K562 (cell line): ENCODE measurements at regions not wholly inside any gene's neighbourhood (a gene's known extent, or its start where the extent isn't known, plus 50 kb on each side); places are given as distances from the start of the nearest gene placed in this dataset.

Experiments
- ATAC-seq: fragments of 200-7000 bp; cut with Tn5 transposase; 3 replicates; pipeline ENCODE4 v1.9.1; 2020; ENCODE audit warnings: moderate library complexity
- BruUV-seq: library from RNA; stranded (reverse); fragments of 400-500 nt; replicated peaks from 2 replicates; lab custom pipeline; 2021; lab: Mats Ljungman, UMichigan
- CTCF ChIA-PET: fragments of 300-600 bp; formaldehyde crosslinking; extraction: SDS; loops from one replicate; lab custom pipeline; 2021; ENCODE audit warnings: low intra/inter-chr PET ratio; lab: Yijun Ruan, JAX
- POLR2A ChIA-PET: fragments of 300-600, 350-650 bp; sonication (Branson Sonifier 250); formaldehyde crosslinking; extraction: SDS; loops from one replicate; lab custom pipeline; 2021; ENCODE audit warnings: antibody characterized with exemption, inconsistent platforms; lab: Yijun Ruan, JAX
- DNase-seq, 4 experiments: peaks; one replicate each; pipeline versions ENCODE4 v3.0.0 to v3.0.0-alpha.2; 2011 to 2018; ENCODE audit warnings: low spot score in 3 of 4, mixed read lengths in 3 of 4; ENCODE audit errors: extremely low read depth in 1 of 4
- FAIRE-seq: peaks from 2 replicates; lab custom pipeline; 2011; peaks lifted over from hg19 to GRCh38; lab: Jason Lieb, UNC
- H2AFZ ChIP-seq: 2 replicates; pipeline ENCODE4 v1.6.0; 2011; ENCODE audit warnings: low read depth, low read length, control low read depth, inconsistent platforms
- H3K27ac ChIP-seq: fragments of 200-600 bp; 3 replicates; pipeline ENCODE4 v1.8.0; 2011; ENCODE audit warnings: low read depth, mild to moderate bottlenecking, control low read depth, inconsistent platforms, low read length, moderate library complexity, mixed read lengths; ENCODE audit errors: extremely low read depth
- H3K27me3 ChIP-seq, 2 experiments: fragments of 300-600 bp in 1 of 2; 2 replicates in 1 of 2; 3 replicates in 1 of 2; pipeline versions ENCODE4 v1.6.0 to v1.8.0; 2011; ENCODE audit warnings: inconsistent platforms in 2 of 2, low read length in 2 of 2, mild to moderate bottlenecking in 1 of 2, mixed read lengths in 1 of 2, moderate library complexity in 1 of 2; ENCODE audit not compliant: control insufficient read depth in 2 of 2, insufficient read depth in 2 of 2
- H3K36me3 ChIP-seq: fragments of 300-600 bp; 3 replicates; pipeline ENCODE4 v1.8.0; 2011; ENCODE audit warnings: mild to moderate bottlenecking, low read length, inconsistent platforms; ENCODE audit not compliant: control insufficient read depth, insufficient read depth
- H3K4me1 ChIP-seq, 2 experiments: fragments of 200-600 bp in 1 of 2; replicated peaks in 1 of 2; 2 replicates in 1 of 2; 3 replicates in 1 of 2; pipeline versions ENCODE4 v1.5.1 to v1.8.0; 2011; ENCODE audit warnings: inconsistent platforms in 2 of 2, low read length in 2 of 2, mild to moderate bottlenecking in 1 of 2, mixed read lengths in 1 of 2, moderate library complexity in 1 of 2; ENCODE audit not compliant: control insufficient read depth in 2 of 2, insufficient read depth in 2 of 2
- H3K4me2 ChIP-seq: 2 replicates; pipeline ENCODE4 v1.6.1; 2011; ENCODE audit warnings: low read length, control low read depth, inconsistent platforms, mixed read lengths; ENCODE audit not compliant: insufficient read depth
- H3K4me3 ChIP-seq: fragments of 200-600 bp; sonication (generic), shearing (Covaris generic); 2 replicates; pipeline ENCODE4 v1.5.1; 2016; ENCODE audit warnings: control low read depth, inconsistent platforms
- H3K79me2 ChIP-seq: fragments of 200-600 bp; 3 replicates; pipeline ENCODE4 v1.8.0; 2011; ENCODE audit warnings: low read length, inconsistent platforms; ENCODE audit not compliant: control insufficient read depth, insufficient read depth
- H3K9ac ChIP-seq, 2 experiments: 2 replicates each; pipeline versions ENCODE4 v1.6.0 to v1.6.1; 2011; ENCODE audit warnings: low read depth in 2 of 2, low read length in 2 of 2, control low read depth in 1 of 2, inconsistent platforms in 1 of 2, mild to moderate bottlenecking in 1 of 2, mixed read lengths in 1 of 2; ENCODE audit not compliant: insufficient read depth in 1 of 2
- H3K9me1 ChIP-seq: one replicate; pipeline ENCODE4 v1.6.0; 2011; ENCODE audit warnings: inconsistent platforms, mild to moderate bottlenecking, low read length, moderate library complexity; ENCODE audit not compliant: control insufficient read depth, insufficient read depth
- H3K9me3 ChIP-seq: replicated peaks from 2 replicates; pipeline ENCODE4 v1.5.1; 2011; ENCODE audit warnings: low read depth, low read length, inconsistent platforms; ENCODE audit not compliant: control insufficient read depth, insufficient read depth
- H4K20me1 ChIP-seq: replicated peaks from 2 replicates; pipeline ENCODE4 v1.6.1; 2011; ENCODE audit warnings: low read length, inconsistent platforms, mixed read lengths; ENCODE audit not compliant: control insufficient read depth, insufficient read depth
- E2F3 ChIP-seq: fragments of 250-450 bp; sonication (Bioruptor Pico); IDR thresholded peaks from 2 replicates; pipeline ENCODE4 v1.4.0; 2020; ENCODE audit warnings: mild to moderate bottlenecking
- HOXB6 ChIP-seq: fragments of 250-450 bp; sonication (Bioruptor Pico); IDR thresholded peaks from 2 replicates; pipeline ENCODE4 v1.5.1; 2022; ENCODE audit warnings: mild to moderate bottlenecking, borderline replicate concordance
- KHSRP ChIP-seq: fragments of 450-650 bp; IDR thresholded peaks from 2 replicates; pipeline ENCODE4 v1.6.1; 2017
- MAZ ChIP-seq, 2 experiments: fragments of 450-650 bp in 1 of 2; sonication (generic) in 1 of 2; formaldehyde crosslinking; IDR thresholded peaks in 1 of 2; conservative IDR thresholded peaks in 1 of 2; 2 replicates each; pipeline versions ENCODE4 v1.4.0 to v1.5.0; 2020; ENCODE audit warnings: mild to moderate bottlenecking in 1 of 2, missing genetic modification reagents in 1 of 2
- MED1 ChIP-seq: sonication (generic); formaldehyde crosslinking; IDR thresholded peaks from 2 replicates; pipeline ENCODE4 v1.8.1; 2023; ENCODE audit warnings: missing genetic modification reagents, borderline replicate concordance
- NFE2L1 ChIP-seq: fragments of 450-650 bp; IDR thresholded peaks from 2 replicates; pipeline ENCODE4 v1.6.1; 2016; ENCODE audit warnings: missing genetic modification characterization, low read depth, mild to moderate bottlenecking, missing compliant biosample characterization, moderate library complexity, borderline replicate concordance
- ZC3H8 ChIP-seq: fragments of 450-650 bp; IDR thresholded peaks from 2 replicates; pipeline ENCODE4 v1.6.1; 2017
- ZNF175 ChIP-seq: fragments of 200-800 bp; sonication (Bioruptor generic); IDR thresholded peaks from 2 replicates; pipeline ENCODE4 v1.6.1; 2016; ENCODE audit warnings: low read depth, mild to moderate bottlenecking, missing genetic modification characterization, missing compliant biosample characterization
- WGBS: fragments of 100-300 bp; shearing (Covaris generic); methylation state at CpG from one replicate; pipeline ENCODE4 v1.1.6; 2016; ENCODE audit warnings: low coverage, mixed read lengths; ENCODE audit not compliant: insufficient coverage; ENCODE audit errors: missing lambda C conversion rate; 5-methylcytosine and 5-hydroxymethylcytosine counted together
- in situ Hi-C: fragments of 300-500 bp; cut with MboI; formaldehyde crosslinking; loops from 4 replicates; pipeline ENCODE4 v1.15.0; 2018; ENCODE audit warnings: inconsistent platforms, mixed read lengths
- intact Hi-C: fragments of 100-400 bp; cut with micrococcal nuclease; formaldehyde crosslinking; loops from 2 replicates; pipeline ENCODE4 v1.14.2; 2022
- TF ChIP-seq, protein P1 (sequence below): sonication (generic); formaldehyde crosslinking; IDR thresholded peaks from 2 replicates; pipeline ENCODE4 v1.8.0; 2022; ENCODE audit warnings: mild to moderate bottlenecking, low read depth, missing genetic modification reagents
- TF ChIP-seq, protein P2 (sequence below): sonication (generic); formaldehyde crosslinking; IDR thresholded peaks from 2 replicates; pipeline ENCODE4 v1.8.0; 2022; ENCODE audit warnings: missing genetic modification reagents, mild to moderate bottlenecking, moderate library complexity, borderline replicate concordance

DNA sequence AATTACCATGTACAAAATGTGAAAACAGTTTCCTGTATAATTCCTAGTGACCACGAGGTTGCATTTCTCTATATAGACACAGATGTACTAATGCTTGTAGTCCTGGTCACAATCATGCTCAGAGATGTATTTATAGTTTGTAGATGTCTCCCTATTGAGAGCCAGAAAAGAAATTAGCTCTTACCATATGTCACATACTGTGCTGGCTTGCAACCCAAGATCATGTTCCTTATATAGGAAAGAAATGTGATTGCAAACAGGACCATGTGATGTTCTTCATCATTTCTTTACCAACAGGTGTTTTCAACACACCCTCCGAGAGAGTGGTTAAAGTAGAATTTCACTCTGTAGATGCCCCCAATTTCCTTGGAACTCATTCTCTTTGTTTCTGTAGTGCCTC is 369.4 kb downstream of the CBLN4 start:
- H3K27me3 ChIP-seq, result no peaks in the 10 kb centered on the region
- no peak for DNase-seq
- TF ChIP-seq E2F3 (CRISPR knock-in tag), result no peak
- no peak for TF ChIP-seq ZC3H8
- no peak for TF ChIP-seq MAZ (CRISPR knock-in tag; conservative IDR thresholded peaks at IDR 0.05 in 1 of 2, IDR thresholded peaks at IDR 0.05 in 1 of 2)
- TF ChIP-seq, protein P1, sequence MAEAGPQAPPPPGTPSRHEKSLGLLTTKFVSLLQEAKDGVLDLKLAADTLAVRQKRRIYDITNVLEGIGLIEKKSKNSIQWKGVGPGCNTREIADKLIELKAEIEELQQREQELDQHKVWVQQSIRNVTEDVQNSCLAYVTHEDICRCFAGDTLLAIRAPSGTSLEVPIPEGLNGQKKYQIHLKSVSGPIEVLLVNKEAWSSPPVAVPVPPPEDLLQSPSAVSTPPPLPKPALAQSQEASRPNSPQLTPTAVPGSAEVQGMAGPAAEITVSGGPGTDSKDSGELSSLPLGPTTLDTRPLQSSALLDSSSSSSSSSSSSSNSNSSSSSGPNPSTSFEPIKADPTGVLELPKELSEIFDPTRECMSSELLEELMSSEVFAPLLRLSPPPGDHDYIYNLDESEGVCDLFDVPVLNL (CRISPR knock-in tag), result no peak
- no peak for TF ChIP-seq MED1 (CRISPR knock-in tag)
- no peak for TF ChIP-seq KHSRP
- no peak for TF ChIP-seq NFE2L1 (tag)
- TF ChIP-seq ZNF175 (CRISPR knock-in tag), result no peak
- no peak for TF ChIP-seq HOXB6 (CRISPR knock-in tag)
- TF ChIP-seq, protein P2, sequence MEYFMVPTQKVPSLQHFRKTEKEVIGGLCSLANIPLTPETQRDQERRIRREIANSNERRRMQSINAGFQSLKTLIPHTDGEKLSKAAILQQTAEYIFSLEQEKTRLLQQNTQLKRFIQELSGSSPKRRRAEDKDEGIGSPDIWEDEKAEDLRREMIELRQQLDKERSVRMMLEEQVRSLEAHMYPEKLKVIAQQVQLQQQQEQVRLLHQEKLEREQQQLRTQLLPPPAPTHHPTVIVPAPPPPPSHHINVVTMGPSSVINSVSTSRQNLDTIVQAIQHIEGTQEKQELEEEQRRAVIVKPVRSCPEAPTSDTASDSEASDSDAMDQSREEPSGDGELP (CRISPR knock-in tag), result no peak
- TF ChIP-seq, all 486 proteins: peak for 0
- intact Hi-C loops (no loop called here), in situ Hi-C loops (no loop called here)
- H3K4me3 ChIP-seq, result no peak overlapping the region
- no peaks in the 10 kb centered on the region for H4K20me1 ChIP-seq
- H2AFZ ChIP-seq, result no peak overlapping the region
- no peak overlapping the region for H3K9ac ChIP-seq
- no peaks in the 10 kb centered on the region for H3K9me3 ChIP-seq
- no peak overlapping the region for H3K4me2 ChIP-seq
- ATAC-seq (no peak), FAIRE-seq (no peak)
- ChIA-PET CTCF (no interaction called here), POLR2A (no interaction called here)
- no peaks in the 10 kb centered on the region for H3K4me1 ChIP-seq
- BruUV-seq, result no TSS peak
- 0% methylated on average over 2 of the region's 2 CpGs for WGBS
- H3K79me2 ChIP-seq, result no peaks in the 10 kb centered on the region
- no peak overlapping the region for H3K27ac ChIP-seq
- H3K36me3 ChIP-seq, result no peaks in the 10 kb centered on the region
- no peaks in the 10 kb centered on the region for H3K9me1 ChIP-seq
